Hepatocyte (in vitro differentiated cells): ENCODE measurements at regions not wholly inside any gene's neighbourhood (a gene's known extent, or its start where the extent isn't known, plus 50 kb on each side); places are given as distances from the start of the nearest gene placed in this dataset.
A peak's percentile ranks its signal among the peaks of the same experiment; 100 is the strongest.

Source experiments
- DNase-seq: peaks from one replicate; pipeline ENCODE4 v3.0.0-alpha.2; 2016; ENCODE audit warnings: low spot score
- H2AFZ ChIP-seq: fragments of 200-600 bp; sonication (generic); 2 replicates; pipeline ENCODE4 v1.6.0; 2016; ENCODE audit warnings: antibody characterized with exemption, mild to moderate bottlenecking
- H3K27ac ChIP-seq: fragments of 200-600 bp; sonication (generic); 2 replicates; pipeline ENCODE4 v1.5.1; 2016; ENCODE audit warnings: mild to moderate bottlenecking
- H3K27me3 ChIP-seq: fragments of 200-600 bp; sonication (generic); 2 replicates; pipeline ENCODE4 v1.6.1; 2016
- H3K36me3 ChIP-seq: fragments of 200-600 bp; sonication (generic); replicated peaks from 2 replicates; pipeline ENCODE4 v1.5.1; 2016; ENCODE audit warnings: low read depth; ENCODE audit not compliant: insufficient read depth
- H3K4me1 ChIP-seq: fragments of 200-600 bp; sonication (generic); 2 replicates; pipeline ENCODE4 v1.5.1; 2016; ENCODE audit warnings: mild to moderate bottlenecking, moderate library complexity; ENCODE audit not compliant: insufficient read depth
- H3K4me2 ChIP-seq: fragments of 200-600 bp; sonication (generic); 2 replicates; pipeline ENCODE4 v1.6.0; 2016
- H3K4me3 ChIP-seq: fragments of 200-600 bp; sonication (generic); 2 replicates; pipeline ENCODE4 v1.5.1; 2016; ENCODE audit warnings: mild to moderate bottlenecking
- H3K79me2 ChIP-seq: fragments of 200-600 bp; sonication (generic); 2 replicates; pipeline ENCODE4 v1.6.0; 2017; ENCODE audit warnings: mild to moderate bottlenecking
- H3K9me2 ChIP-seq: fragments of 200-600 bp; sonication (generic); replicated peaks from 2 replicates; pipeline ENCODE4 v1.6.0; 2017; ENCODE audit warnings: mild to moderate bottlenecking; ENCODE audit not compliant: insufficient read depth
- H3K9me3 ChIP-seq: fragments of 200-600 bp; sonication (generic); 2 replicates; pipeline ENCODE4 v1.5.1; 2016; ENCODE audit warnings: low read depth, mild to moderate bottlenecking
- H4K20me1 ChIP-seq: fragments of 200-600 bp; sonication (generic); 2 replicates; pipeline ENCODE4 v1.6.0; 2016; ENCODE audit warnings: mild to moderate bottlenecking; ENCODE audit not compliant: insufficient read depth, poor library complexity, severe bottlenecking
- CTCF ChIP-seq: fragments of 200-600 bp; sonication (generic); IDR thresholded peaks from 2 replicates; pipeline ENCODE4 v1.5.1; 2016; ENCODE audit warnings: antibody characterized with exemption, mild to moderate bottlenecking; ENCODE audit not compliant: poor library complexity
- EZH2 ChIP-seq: fragments of 200-600 bp; sonication (generic); IDR thresholded peaks from 2 replicates; pipeline ENCODE4 v1.6.1; 2016; ENCODE audit warnings: antibody characterized with exemption, mild to moderate bottlenecking, borderline replicate concordance
- EZH2phosphoT487 ChIP-seq: fragments of 200-600 bp; sonication (generic); IDR thresholded peaks from one replicate; pipeline ENCODE4 v1.6.1; 2018; ENCODE audit warnings: antibody characterized with exemption, mild to moderate bottlenecking, low read depth, moderate library complexity; ENCODE audit not compliant: unreplicated experiment, severe bottlenecking
- WGBS: methylation state at CpG from one replicate; pipeline ENCODE4 v1.1.6; 2016; ENCODE audit warnings: low lambda C conversion rate; ENCODE audit errors: missing lambda C conversion rate; 5-methylcytosine and 5-hydroxymethylcytosine counted together

GRCh38 chr10:113496111-113497109 is 56.4 kb upstream of the HABP2 start:
- H3K4me3 ChIP-seq = no peak overlapping the region
- H3K9me2 ChIP-seq = no peaks in the 10 kb centered on the region
- H3K27me3 ChIP-seq = no peaks in the 10 kb centered on the region
- no peak overlapping the region for H2AFZ ChIP-seq
- H3K9me3 ChIP-seq = no peaks in the 10 kb centered on the region
- no peaks in the 10 kb centered on the region for H3K36me3 ChIP-seq
- H3K79me2 ChIP-seq = no peaks in the 10 kb centered on the region
- no peak overlapping the region for H3K4me2 ChIP-seq
- H3K4me1 ChIP-seq = peaks cover 7% of the 10 kb centered on the region
- H3K27ac ChIP-seq = peak overlapping the region; percentile 34
- H4K20me1 ChIP-seq = no peaks in the 10 kb centered on the region
- no peak for TF ChIP-seq EZH2
- TF ChIP-seq EZH2phosphoT487 = no peak
- TF ChIP-seq CTCF = no peak
- 80% methylated on average over 19 of the region's 20 CpGs for WGBS
- DNase-seq = no peak

- no peaks in the 10 kb centered on the region for H3K9me3 ChIP-seq
- 78% methylated on average over 8 of the region's 8 CpGs for whole genome bisulfite sequencing
- H3K27ac ChIP-seq = no peak overlapping the region
Observed at GRCh38 chr10:113497198-113497597, 55.7 kb upstream of the HABP2 start.

GRCh38 chr10:113498997-113499396 is 53.9 kb upstream of the HABP2 start:
- 47% methylated on average over 4 of the region's 4 CpGs for WGBS
- Histone ChIP-seq H4K20me1 (no peaks in the 10 kb centered on the region), H2AFZ (no peak overlapping the region), H3K27ac (peak overlapping the region; percentile 53), H3K79me2 (no peaks in the 10 kb centered on the region), H3K36me3 (no peaks in the 10 kb centered on the region), H3K27me3 (no peaks in the 10 kb centered on the region), H3K4me1 (peaks cover 4% of the 10 kb centered on the region), H3K9me2 (no peaks in the 10 kb centered on the region), H3K4me2 (no peak overlapping the region), H3K9me3 (no peaks in the 10 kb centered on the region), H3K4me3 (no peak overlapping the region)
- no peak for TF ChIP-seq CTCF
- no peak for TF ChIP-seq EZH2phosphoT487
- TF ChIP-seq EZH2 = no peak
- no peak for DNase-seq

More at GRCh38 chr10:113497198-113497597, 55.7 kb upstream of the HABP2 start:
- no peaks in the 10 kb centered on the region for H4K20me1 ChIP-seq
- TF ChIP-seq CTCF (no peak), EZH2 (no peak)
- no peak overlapping the region for H2AFZ ChIP-seq
- no peaks in the 10 kb centered on the region for H3K36me3 ChIP-seq
- no peak overlapping the region for H3K4me2 ChIP-seq
- no peaks in the 10 kb centered on the region for H3K9me2 ChIP-seq
- no peak for DNase-seq
- H3K4me1 ChIP-seq = peaks cover 7% of the 10 kb centered on the region
- no peaks in the 10 kb centered on the region for H3K27me3 ChIP-seq
- no peak overlapping the region for H3K4me3 ChIP-seq
- H3K79me2 ChIP-seq = no peaks in the 10 kb centered on the region
